ENCODE measurements at regions not wholly inside any gene's neighbourhood (a gene's known extent, or its start where the extent isn't known, plus 50 kb on each side); places are given as distances from the start of the nearest gene placed in this dataset.

- no peak for ATAC-seq
- no peak overlapping the region for H3K27ac ChIP-seq (ENCODE audit: low read depth, low read length)
- no TSS peak for BruUV-seq (replicated peaks)
- ChIA-PET RAD21 (ENCODE audit: low non-redundant PET in 1 of 2, low total read pairs in 2 of 2, uncharacterized antibody in 2 of 2, unreplicated experiment in 2 of 2) (no interaction called here), POLR2A (no interaction called here), CTCF (no interaction called here)
- H3K9me2 ChIP-seq (ENCODE audit: insufficient read depth), result no peaks in the 10 kb centered on the region
- no peaks in the 10 kb centered on the region for H3K79me2 ChIP-seq (ENCODE audit: insufficient read depth, low read length)
- H3K27me3 ChIP-seq (ENCODE audit: insufficient read depth, low read length), result no peaks in the 10 kb centered on the region
- DNase-seq (ENCODE audit: low read depth, low spot score), result no peak
- no peak overlapping the region for H3K4me3 ChIP-seq (replicated peaks in 1 of 2; ENCODE audit: low read depth in 1 of 2, low read length in 2 of 2)
- H3K9me3 ChIP-seq (ENCODE audit: control insufficient read depth in 1 of 2, insufficient read depth in 1 of 2, low read depth in 1 of 2, low read length in 2 of 2), result peaks cover 0 to 6% of the 10 kb centered on the region in 2 experiments; a peak in 1 of 4 replicates
- intact Hi-C loops (cut with micrococcal nuclease), result no loop called here
- no peak overlapping the region for H3K9ac ChIP-seq (ENCODE audit: low read length)
- H4K20me1 ChIP-seq (ENCODE audit: insufficient read depth), result no peaks in the 10 kb centered on the region
- no peaks in the 10 kb centered on the region for H3K36me3 ChIP-seq (ENCODE audit: control insufficient read depth in 1 of 2, insufficient read depth in 2 of 2, low read length in 2 of 2)
- TF ChIP-seq YY1 (IDR thresholded peaks at IDR 0.05; ENCODE audit: extremely low read depth, insufficient replicate concordance, low read depth, low read length) (no peak), ELF1 (IDR thresholded peaks at IDR 0.05; ENCODE audit: borderline replicate concordance, low read depth) (no peak), CBX3 (IDR thresholded peaks at IDR 0.05; ENCODE audit: low read depth) (no peak), ZBTB33 (IDR thresholded peaks at IDR 0.05; ENCODE audit: extremely low read depth, insufficient replicate concordance, low read length) (no peak), FOSL1 (IDR thresholded peaks at IDR 0.05; ENCODE audit: low read depth) (no peak), SP1 (IDR thresholded peaks at IDR 0.05; ENCODE audit: low read depth) (no peak), EZH2 (IDR thresholded peaks at IDR 0.05) (no peak), CEBPB (IDR thresholded peaks at IDR 0.05; ENCODE audit: low read depth) (no peak), JUND (IDR thresholded peaks at IDR 0.05) (no peak)
- TF ChIP-seq, protein P1, sequence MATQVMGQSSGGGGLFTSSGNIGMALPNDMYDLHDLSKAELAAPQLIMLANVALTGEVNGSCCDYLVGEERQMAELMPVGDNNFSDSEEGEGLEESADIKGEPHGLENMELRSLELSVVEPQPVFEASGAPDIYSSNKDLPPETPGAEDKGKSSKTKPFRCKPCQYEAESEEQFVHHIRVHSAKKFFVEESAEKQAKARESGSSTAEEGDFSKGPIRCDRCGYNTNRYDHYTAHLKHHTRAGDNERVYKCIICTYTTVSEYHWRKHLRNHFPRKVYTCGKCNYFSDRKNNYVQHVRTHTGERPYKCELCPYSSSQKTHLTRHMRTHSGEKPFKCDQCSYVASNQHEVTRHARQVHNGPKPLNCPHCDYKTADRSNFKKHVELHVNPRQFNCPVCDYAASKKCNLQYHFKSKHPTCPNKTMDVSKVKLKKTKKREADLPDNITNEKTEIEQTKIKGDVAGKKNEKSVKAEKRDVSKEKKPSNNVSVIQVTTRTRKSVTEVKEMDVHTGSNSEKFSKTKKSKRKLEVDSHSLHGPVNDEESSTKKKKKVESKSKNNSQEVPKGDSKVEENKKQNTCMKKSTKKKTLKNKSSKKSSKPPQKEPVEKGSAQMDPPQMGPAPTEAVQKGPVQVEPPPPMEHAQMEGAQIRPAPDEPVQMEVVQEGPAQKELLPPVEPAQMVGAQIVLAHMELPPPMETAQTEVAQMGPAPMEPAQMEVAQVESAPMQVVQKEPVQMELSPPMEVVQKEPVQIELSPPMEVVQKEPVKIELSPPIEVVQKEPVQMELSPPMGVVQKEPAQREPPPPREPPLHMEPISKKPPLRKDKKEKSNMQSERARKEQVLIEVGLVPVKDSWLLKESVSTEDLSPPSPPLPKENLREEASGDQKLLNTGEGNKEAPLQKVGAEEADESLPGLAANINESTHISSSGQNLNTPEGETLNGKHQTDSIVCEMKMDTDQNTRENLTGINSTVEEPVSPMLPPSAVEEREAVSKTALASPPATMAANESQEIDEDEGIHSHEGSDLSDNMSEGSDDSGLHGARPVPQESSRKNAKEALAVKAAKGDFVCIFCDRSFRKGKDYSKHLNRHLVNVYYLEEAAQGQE (IDR thresholded peaks at IDR 0.05; ENCODE audit: low read depth), result no peak
- TF ChIP-seq, protein P2, sequence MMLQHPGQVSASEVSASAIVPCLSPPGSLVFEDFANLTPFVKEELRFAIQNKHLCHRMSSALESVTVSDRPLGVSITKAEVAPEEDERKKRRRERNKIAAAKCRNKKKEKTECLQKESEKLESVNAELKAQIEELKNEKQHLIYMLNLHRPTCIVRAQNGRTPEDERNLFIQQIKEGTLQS (IDR thresholded peaks at IDR 0.05), result no peak
- H2AFZ ChIP-seq (ENCODE audit: low read depth, low read length, poor library complexity, severe bottlenecking), result no peak overlapping the region
- H3K4me1 ChIP-seq (ENCODE audit: control insufficient read depth in 1 of 2, insufficient read depth in 2 of 2, low read length in 2 of 2), result no peaks in the 10 kb centered on the region
- H3K4me2 ChIP-seq (ENCODE audit: low read length), result no peak overlapping the region
These were observed 520.8 kb upstream of the MIR17HG start for GRCh38 chr13:90826688-90827087.

Measured in HCT116 (cell line).